Endodermal cell (in vitro differentiated cells): ENCODE measurements at regions not wholly inside any gene's neighbourhood (a gene's known extent, or its start where the extent isn't known, plus 50 kb on each side); places are given as distances from the start of the nearest gene placed in this dataset.

Experiments
- DNase-seq: peaks from one replicate; pipeline ENCODE4 v3.0.0-alpha.2; 2017
- H3K27ac ChIP-seq: 2 replicates; pipeline ENCODE4 v1.5.1; 2013; ENCODE audit warnings: mild to moderate bottlenecking, low read depth, low read length, moderate library complexity
- H3K27me3 ChIP-seq: 2 replicates; pipeline ENCODE4 v1.6.1; 2013; ENCODE audit warnings: mild to moderate bottlenecking, low read length, moderate library complexity; ENCODE audit not compliant: insufficient read depth, control insufficient read depth, poor library complexity, severe bottlenecking
- H3K36me3 ChIP-seq: 2 replicates; pipeline ENCODE4 v1.7.0; 2013; ENCODE audit warnings: mild to moderate bottlenecking, low read length, moderate library complexity; ENCODE audit not compliant: control insufficient read depth, insufficient read depth
- H3K4me1 ChIP-seq: one replicate; pipeline ENCODE4 v1.7.0; 2013; ENCODE audit warnings: low read length; ENCODE audit not compliant: control insufficient read depth, insufficient read depth
- H3K4me3 ChIP-seq: 2 replicates; pipeline ENCODE4 v1.5.1; 2013; ENCODE audit warnings: mild to moderate bottlenecking, low read length, moderate library complexity
- H3K9ac ChIP-seq: 2 replicates; pipeline ENCODE4 v1.6.1; 2013; ENCODE audit warnings: mild to moderate bottlenecking, low read length, moderate library complexity; ENCODE audit not compliant: poor library complexity, severe bottlenecking; ENCODE audit errors: extremely low read depth
- H3K9me3 ChIP-seq: 2 replicates; pipeline ENCODE4 v1.6.1; 2013; ENCODE audit warnings: mild to moderate bottlenecking, low read length, moderate library complexity; ENCODE audit not compliant: control insufficient read depth
- H3K27ac Mint-ChIP-seq: 2 replicates; pipeline ENCODE4 v1.8.0; 2020; ENCODE audit warnings: mixed read lengths
- H3K27me3 Mint-ChIP-seq: 2 replicates; pipeline ENCODE4 v1.8.0; 2021; ENCODE audit warnings: mild to moderate bottlenecking, mixed read lengths; ENCODE audit not compliant: insufficient read depth
- H3K36me3 Mint-ChIP-seq: 2 replicates; pipeline ENCODE4 v1.8.0; 2020; ENCODE audit warnings: low read depth, mixed read lengths
- H3K4me1 Mint-ChIP-seq: 2 replicates; pipeline ENCODE4 v1.8.0; 2020; ENCODE audit warnings: mixed read lengths
- H3K4me3 Mint-ChIP-seq: 2 replicates; pipeline ENCODE4 v1.8.0; 2020; ENCODE audit warnings: mild to moderate bottlenecking, moderate library complexity, mixed read lengths
- H3K9me3 Mint-ChIP-seq: 2 replicates; pipeline ENCODE4 v1.8.0; 2020; ENCODE audit warnings: mild to moderate bottlenecking, mixed read lengths
- CTCF ChIP-seq: fragments of 200-600 bp; sonication (generic); conservative IDR thresholded peaks from 2 replicates; pipeline ENCODE4 v1.5.0; 2021; ENCODE audit warnings: antibody characterized with exemption, mild to moderate bottlenecking
- WGBS, 2 experiments: methylation state at CpG; one replicate each; pipeline versions ENCODE4 v1.1.5 to v1.1.7; 2013; ENCODE audit warnings: missing lambda C conversion rate in 2 of 2, mixed read lengths in 1 of 2; ENCODE audit not compliant: insufficient coverage in 1 of 2, insufficient read length in 1 of 2; 5-methylcytosine and 5-hydroxymethylcytosine counted together

- peaks cover 6% of the 10 kb centered on the region for H3K4me1 Mint-ChIP-seq
- H3K27ac Mint-ChIP-seq: no peak overlapping the region
- Histone ChIP-seq H3K4me1 (no peaks in the 10 kb centered on the region), H3K27ac (no peak overlapping the region), H3K4me3 (no peak overlapping the region), H3K9me3 (no peaks in the 10 kb centered on the region), H3K27me3 (no peaks in the 10 kb centered on the region), H3K36me3 (no peaks in the 10 kb centered on the region), H3K9ac (no peak overlapping the region)
- no peak for DNase-seq
- TF ChIP-seq CTCF: no peak
- H3K9me3 Mint-ChIP-seq: no peaks in the 10 kb centered on the region
- H3K27me3 Mint-ChIP-seq: no peaks in the 10 kb centered on the region
- H3K36me3 Mint-ChIP-seq: no peaks in the 10 kb centered on the region
- 71 to 85% methylated on average over 1 of the region's 1 CpG for WGBS, 2 experiments
- H3K4me3 Mint-ChIP-seq: no peak overlapping the region
These were observed 930.1 kb upstream of the NR2F2 start for GRCh38 chr15:95400428-95400827.

- Histone ChIP-seq H3K4me1 (no peaks in the 10 kb centered on the region), H3K9me3 (no peaks in the 10 kb centered on the region), H3K36me3 (no peaks in the 10 kb centered on the region), H3K27ac (no peak overlapping the region), H3K4me3 (no peak overlapping the region), H3K27me3 (no peaks in the 10 kb centered on the region), H3K9ac (no peak overlapping the region)
- Mint-ChIP-seq H3K27ac (no peak overlapping the region), H3K4me3 (no peak overlapping the region), H3K36me3 (no peaks in the 10 kb centered on the region), H3K4me1 (peaks cover 1% of the 10 kb centered on the region), H3K27me3 (no peaks in the 10 kb centered on the region), H3K9me3 (no peaks in the 10 kb centered on the region)
- TF ChIP-seq CTCF: no peak
- WGBS, 2 experiments: 82% methylated on average over 1 of the region's 1 CpG; no CpG with 5 or more reads in 1 of the 2 experiments
- no peak for DNase-seq
These were observed 928.9 kb upstream of the NR2F2 start for GRCh38 chr15:95401587-95401986.

GRCh38 chr15:95405447-95405846 is 925.1 kb upstream of the NR2F2 start:
- no peaks in the 10 kb centered on the region for H3K36me3 Mint-ChIP-seq
- Histone ChIP-seq H3K27ac (no peak overlapping the region), H3K4me3 (no peak overlapping the region), H3K4me1 (no peaks in the 10 kb centered on the region), H3K9ac (no peak overlapping the region), H3K27me3 (no peaks in the 10 kb centered on the region), H3K9me3 (no peaks in the 10 kb centered on the region), H3K36me3 (no peaks in the 10 kb centered on the region)
- no peak overlapping the region for H3K4me3 Mint-ChIP-seq
- H3K27ac Mint-ChIP-seq: no peak overlapping the region
- H3K9me3 Mint-ChIP-seq: no peaks in the 10 kb centered on the region
- WGBS, 2 experiments: 88 to 93% methylated on average over 2 to 3 of the region's 3 CpGs
- H3K4me1 Mint-ChIP-seq: no peaks in the 10 kb centered on the region
- TF ChIP-seq CTCF: no peak
- DNase-seq: no peak
- no peaks in the 10 kb centered on the region for H3K27me3 Mint-ChIP-seq
